Activated CD4-positive, CD25-positive, alpha-beta regulatory T cell treated with anti-CD3 and anti-CD28 coated beads, Interleukin-2, amount 50 U/mL, for 16 hours (primary cell): ENCODE measurements at regions not wholly inside any gene's neighbourhood (a gene's known extent, or its start where the extent isn't known, plus 50 kb on each side); places are given as distances from the start of the nearest gene placed in this dataset.

Experiments
- DNase-seq: peaks from one replicate; pipeline ENCODE4 v3.0.0-alpha.2; 2020; ENCODE audit warnings: low read depth, low spot score

GRCh38 chr9:89768650-89769071 lies 163.8 kb downstream of the GADD45G start:
- no peak for DNase-seq

- DNase-seq: no peak
These were observed 165.8 kb downstream of the GADD45G start for GRCh38 chr9:89770531-89771174.

- no peak for DNase-seq
These were observed 166.4 kb downstream of the GADD45G start for GRCh38 chr9:89771205-89771604.

GRCh38 chr9:89773170-89773569 lies 168.4 kb downstream of the GADD45G start:
- DNase-seq: no peak

GRCh38 chr9:89774858-89775370 lies 170.1 kb downstream of the GADD45G start:
- no peak for DNase-seq

GRCh38 chr9:89775641-89776040 lies 170.8 kb downstream of the GADD45G start:
- no peak for DNase-seq

GRCh38 chr9:89776795-89777525 lies 172.1 kb downstream of the GADD45G start:
- no peak for DNase-seq

- DNase-seq: no peak
These were observed 172.7 kb downstream of the GADD45G start for GRCh38 chr9:89777544-89777943.

GRCh38 chr9:89778100-89779090 lies 173.6 kb downstream of the GADD45G start:
- no peak for DNase-seq

- no peak for DNase-seq
These were observed 174.8 kb downstream of the GADD45G start for GRCh38 chr9:89779405-89780203.

GRCh38 chr9:89780959-89781358 lies 176.1 kb downstream of the GADD45G start:
- DNase-seq: no peak

- no peak for DNase-seq
These were observed 177.2 kb downstream of the GADD45G start for GRCh38 chr9:89781838-89782540.

GRCh38 chr9:89786655-89787054 lies 181.8 kb downstream of the GADD45G start:
- DNase-seq: no peak

GRCh38 chr9:89787595-89787994 lies 182.8 kb downstream of the GADD45G start:
- DNase-seq: no peak

GRCh38 chr9:89788434-89788833 lies 183.6 kb downstream of the GADD45G start:
- no peak for DNase-seq

- no peak for DNase-seq
These were observed 185.2 kb downstream of the GADD45G start for GRCh38 chr9:89789922-89790510.

GRCh38 chr9:89790542-89791109 lies 185.8 kb downstream of the GADD45G start:
- no peak for DNase-seq

- DNase-seq: no peak
These were observed 186.9 kb downstream of the GADD45G start for GRCh38 chr9:89791754-89792153.
